Neural progenitor cell (in vitro differentiated cells): ENCODE measurements at regions not wholly inside any gene's neighbourhood (a gene's known extent, or its start where the extent isn't known, plus 50 kb on each side); places are given as distances from the start of the nearest gene placed in this dataset.

Experiments used
- DNase-seq: peaks from one replicate; pipeline ENCODE4 v3.0.0-alpha.2; 2016; ENCODE audit warnings: low spot score
- H2AFZ ChIP-seq: fragments of 200-600 bp; sonication (generic); replicated peaks from 2 replicates; pipeline ENCODE4 v1.6.1; 2016; ENCODE audit warnings: antibody characterized with exemption
- H3F3A ChIP-seq: fragments of 200-600 bp; sonication (generic); 2 replicates; pipeline ENCODE4 v1.6.1; 2016; ENCODE audit warnings: antibody characterized with exemption, low read depth
- H3K27ac ChIP-seq: fragments of 200-600 bp; sonication (generic); 2 replicates; pipeline ENCODE4 v1.5.1; 2016; ENCODE audit warnings: mild to moderate bottlenecking
- H3K27me3 ChIP-seq: fragments of 200-600 bp; sonication (generic); 2 replicates; pipeline ENCODE4 v1.6.1; 2016; ENCODE audit warnings: mild to moderate bottlenecking, moderate library complexity
- H3K36me3 ChIP-seq: fragments of 200-600 bp; sonication (generic); 2 replicates; pipeline ENCODE4 v1.5.1; 2016
- H3K4me1 ChIP-seq: fragments of 200-600 bp; sonication (generic); 2 replicates; pipeline ENCODE4 v1.6.1; 2016; ENCODE audit warnings: mixed run types
- H3K4me2 ChIP-seq: fragments of 200-600 bp; sonication (generic); 2 replicates; pipeline ENCODE4 v1.6.1; 2016
- H3K4me3 ChIP-seq: fragments of 200-600 bp; sonication (generic); 2 replicates; pipeline ENCODE4 v1.5.1; 2016
- H3K79me2 ChIP-seq: fragments of 200-600 bp; sonication (generic); 2 replicates; pipeline ENCODE4 v1.6.1; 2016; ENCODE audit warnings: low read depth
- H3K9ac ChIP-seq: fragments of 200-600 bp; sonication (generic); 2 replicates; pipeline ENCODE4 v1.6.1; 2016
- H3K9me3 ChIP-seq: fragments of 200-600 bp; sonication (generic); 2 replicates; pipeline ENCODE4 v1.5.1; 2016; ENCODE audit warnings: low read depth
- H4K20me1 ChIP-seq: fragments of 200-600 bp; sonication (generic); 2 replicates; pipeline ENCODE4 v1.6.1; 2016; ENCODE audit warnings: low read depth
- H3K27ac Mint-ChIP-seq: 3 replicates; pipeline ENCODE4 v1.8.0; 2021; ENCODE audit warnings: mixed read lengths
- H3K27me3 Mint-ChIP-seq: 2 replicates; pipeline ENCODE4 v1.8.0; 2022; ENCODE audit warnings: low read depth, mild to moderate bottlenecking, inconsistent platforms, moderate library complexity, mixed read lengths; ENCODE audit not compliant: insufficient read depth
- H3K36me3 Mint-ChIP-seq: 3 replicates; pipeline ENCODE4 v1.8.0; 2021; ENCODE audit warnings: mixed read lengths
- H3K4me1 Mint-ChIP-seq: 3 replicates; pipeline ENCODE4 v1.8.0; 2021; ENCODE audit warnings: mixed read lengths
- H3K4me3 Mint-ChIP-seq: 3 replicates; pipeline ENCODE4 v1.8.0; 2021; ENCODE audit warnings: mild to moderate bottlenecking, moderate library complexity, mixed read lengths
- H3K9me3 Mint-ChIP-seq: 3 replicates; pipeline ENCODE4 v1.8.0; 2020; ENCODE audit warnings: mixed read lengths
- CTCF ChIP-seq: fragments of 200-600 bp; sonication (generic); IDR thresholded peaks from 2 replicates; pipeline ENCODE4 v1.5.1; 2017; ENCODE audit warnings: antibody characterized with exemption, mild to moderate bottlenecking
- EZH2 ChIP-seq: fragments of 200-600 bp; sonication (generic); IDR thresholded peaks from 2 replicates; pipeline ENCODE4 v1.6.1; 2017; ENCODE audit warnings: antibody characterized with exemption, mild to moderate bottlenecking, moderate library complexity
- EZH2phosphoT487 ChIP-seq: fragments of 200-600 bp; sonication (generic); IDR thresholded peaks from 2 replicates; pipeline ENCODE4 v1.6.1; 2017; ENCODE audit warnings: antibody characterized with exemption

- Mint-ChIP-seq H3K27me3 (no peaks in the 10 kb centered on the region), H3K36me3 (peaks cover 2% of the 10 kb centered on the region), H3K4me3 (no peak overlapping the region), H3K27ac (no peak overlapping the region), H3K4me1 (peaks cover 4% of the 10 kb centered on the region), H3K9me3 (peaks cover 4% of the 10 kb centered on the region)
- H2AFZ ChIP-seq = no peak overlapping the region
- H3K4me1 ChIP-seq = no peaks in the 10 kb centered on the region
- no peaks in the 10 kb centered on the region for H3F3A ChIP-seq
- TF ChIP-seq EZH2phosphoT487 = no peak
- no peak for TF ChIP-seq EZH2
- TF ChIP-seq CTCF = no peak
- DNase-seq = no peak
- H4K20me1 ChIP-seq = no peaks in the 10 kb centered on the region
- H3K9ac ChIP-seq = no peak overlapping the region
- no peaks in the 10 kb centered on the region for H3K36me3 ChIP-seq
- no peak overlapping the region for H3K4me3 ChIP-seq
- H3K27me3 ChIP-seq = no peaks in the 10 kb centered on the region
- H3K4me2 ChIP-seq = no peak overlapping the region
- H3K9me3 ChIP-seq = no peaks in the 10 kb centered on the region
- H3K79me2 ChIP-seq = no peaks in the 10 kb centered on the region
- H3K27ac ChIP-seq = no peak overlapping the region
Measured at GRCh38 chr2:167692191-167692590, 555.2 kb downstream of the STK39 start.

- H3K4me2 ChIP-seq = no peak overlapping the region
- H3K27me3 ChIP-seq = no peaks in the 10 kb centered on the region
- Mint-ChIP-seq H3K9me3 (peaks cover 4% of the 10 kb centered on the region), H3K27me3 (no peaks in the 10 kb centered on the region), H3K4me1 (peaks cover 19% of the 10 kb centered on the region), H3K36me3 (no peaks in the 10 kb centered on the region), H3K4me3 (no peak overlapping the region), H3K27ac (no peak overlapping the region)
- DNase-seq = peak; percentile 63
- H3K4me3 ChIP-seq = no peak overlapping the region
- no peaks in the 10 kb centered on the region for H4K20me1 ChIP-seq
- H2AFZ ChIP-seq = peak overlapping the region; percentile 21
- H3K79me2 ChIP-seq = no peaks in the 10 kb centered on the region
- H3K36me3 ChIP-seq = no peaks in the 10 kb centered on the region
- H3K9ac ChIP-seq = no peak overlapping the region
- H3K9me3 ChIP-seq = no peaks in the 10 kb centered on the region
- TF ChIP-seq EZH2 = no peak
- TF ChIP-seq CTCF = peak; percentile 59
- no peak overlapping the region for H3K27ac ChIP-seq
- peaks cover 13% of the 10 kb centered on the region for H3K4me1 ChIP-seq
- no peaks in the 10 kb centered on the region for H3F3A ChIP-seq
Measured at GRCh38 chr2:167689444-167689843, 558.0 kb downstream of the STK39 start.

GRCh38 chr2:167686691-167687090 lies 560.7 kb downstream of the STK39 start:
- Histone ChIP-seq H3K79me2 (no peaks in the 10 kb centered on the region), H3K27ac (no peak overlapping the region), H3K36me3 (no peaks in the 10 kb centered on the region), H3K27me3 (no peaks in the 10 kb centered on the region), H2AFZ (no peak overlapping the region), H3K9ac (no peak overlapping the region), H3K4me3 (no peak overlapping the region), H3K4me2 (no peak overlapping the region), H3F3A (no peaks in the 10 kb centered on the region), H4K20me1 (no peaks in the 10 kb centered on the region), H3K4me1 (peaks cover 14% of the 10 kb centered on the region), H3K9me3 (no peaks in the 10 kb centered on the region)
- H3K27me3 Mint-ChIP-seq = no peaks in the 10 kb centered on the region
- peaks cover 28% of the 10 kb centered on the region for H3K4me1 Mint-ChIP-seq
- TF ChIP-seq EZH2phosphoT487 (no peak), EZH2 (no peak), CTCF (no peak)
- peak overlapping the region; percentile 72 for H3K27ac Mint-ChIP-seq
- no peak overlapping the region for H3K4me3 Mint-ChIP-seq
- peaks cover 4% of the 10 kb centered on the region for H3K9me3 Mint-ChIP-seq
- no peak for DNase-seq
- no peaks in the 10 kb centered on the region for H3K36me3 Mint-ChIP-seq
